Neural cell (in vitro differentiated cells): ENCODE measurements at regions not wholly inside any gene's neighbourhood (a gene's known extent, or its start where the extent isn't known, plus 50 kb on each side); places are given as distances from the start of the nearest gene placed in this dataset.

ENCODE experiments used
- EP300 ChIP-seq: fragments of 450-650 bp; conservative IDR thresholded peaks from 2 replicates; pipeline ENCODE4 v1.6.1; 2014; ENCODE audit warnings: antibody characterized with exemption, mild to moderate bottlenecking, moderate library complexity; ENCODE audit not compliant: poor library complexity, severe bottlenecking
- EZH2 ChIP-seq: fragments of 200-600, 300-800 bp; shearing (Covaris generic), sonication (generic); IDR thresholded peaks from 2 replicates; pipeline ENCODE4 v1.6.1; 2014; ENCODE audit warnings: antibody characterized with exemption, low read length, borderline replicate concordance, mild to moderate bottlenecking; ENCODE audit not compliant: insufficient read depth, poor library complexity, severe bottlenecking
- MXI1 ChIP-seq: fragments of 450-650 bp; conservative IDR thresholded peaks from 2 replicates; pipeline ENCODE4 v1.6.1; 2014; ENCODE audit warnings: antibody characterized with exemption, mild to moderate bottlenecking; ENCODE audit not compliant: poor library complexity, severe bottlenecking
- POLR2AphosphoS5 ChIP-seq: IDR thresholded peaks from 2 replicates; pipeline ENCODE4 v1.6.1; 2012
- RAD21 ChIP-seq: fragments of 450-650 bp; conservative IDR thresholded peaks from 2 replicates; pipeline ENCODE4 v1.6.1; 2014; ENCODE audit warnings: antibody characterized with exemption, mild to moderate bottlenecking, moderate library complexity
- SMC3 ChIP-seq: fragments of 450-650 bp; conservative IDR thresholded peaks from 2 replicates; pipeline ENCODE4 v1.6.1; 2014; ENCODE audit warnings: antibody characterized with exemption, mild to moderate bottlenecking, moderate library complexity; ENCODE audit not compliant: poor library complexity
- TAF1 ChIP-seq: IDR thresholded peaks from 2 replicates; pipeline ENCODE4 v1.6.1; 2012; ENCODE audit warnings: low read depth
- TF ChIP-seq, protein P1 (sequence below): fragments of 450-650 bp; IDR thresholded peaks from 2 replicates; pipeline ENCODE4 v1.5.1; 2014; ENCODE audit warnings: antibody characterized with exemption, mild to moderate bottlenecking, moderate library complexity; ENCODE audit not compliant: poor library complexity, severe bottlenecking
- TF ChIP-seq, protein P2 (sequence below): IDR thresholded peaks from 2 replicates; pipeline ENCODE4 v1.6.1; 2012; ENCODE audit warnings: borderline replicate concordance

DNA sequence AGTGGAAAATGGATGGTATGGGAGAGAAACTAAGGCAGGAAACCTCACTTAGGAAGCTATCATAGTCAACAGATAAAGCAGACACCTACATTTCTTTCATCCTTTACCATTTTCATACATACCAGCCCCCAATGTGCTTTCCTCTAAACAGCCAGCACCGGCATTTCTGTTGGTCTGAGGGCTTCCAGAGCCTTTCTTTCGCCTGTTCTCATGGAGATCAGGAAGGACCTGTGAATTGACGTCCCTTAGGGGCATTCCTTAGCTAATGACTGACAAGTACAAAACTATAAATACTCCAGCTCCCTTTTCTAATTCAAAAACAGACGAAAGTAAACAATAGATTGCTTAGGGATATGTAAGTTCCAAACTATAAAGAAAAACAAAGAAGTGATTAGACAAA lies 215.5 kb upstream of the CNKSR2 start:
- TF ChIP-seq EP300, result no peak
- TF ChIP-seq, protein P1, sequence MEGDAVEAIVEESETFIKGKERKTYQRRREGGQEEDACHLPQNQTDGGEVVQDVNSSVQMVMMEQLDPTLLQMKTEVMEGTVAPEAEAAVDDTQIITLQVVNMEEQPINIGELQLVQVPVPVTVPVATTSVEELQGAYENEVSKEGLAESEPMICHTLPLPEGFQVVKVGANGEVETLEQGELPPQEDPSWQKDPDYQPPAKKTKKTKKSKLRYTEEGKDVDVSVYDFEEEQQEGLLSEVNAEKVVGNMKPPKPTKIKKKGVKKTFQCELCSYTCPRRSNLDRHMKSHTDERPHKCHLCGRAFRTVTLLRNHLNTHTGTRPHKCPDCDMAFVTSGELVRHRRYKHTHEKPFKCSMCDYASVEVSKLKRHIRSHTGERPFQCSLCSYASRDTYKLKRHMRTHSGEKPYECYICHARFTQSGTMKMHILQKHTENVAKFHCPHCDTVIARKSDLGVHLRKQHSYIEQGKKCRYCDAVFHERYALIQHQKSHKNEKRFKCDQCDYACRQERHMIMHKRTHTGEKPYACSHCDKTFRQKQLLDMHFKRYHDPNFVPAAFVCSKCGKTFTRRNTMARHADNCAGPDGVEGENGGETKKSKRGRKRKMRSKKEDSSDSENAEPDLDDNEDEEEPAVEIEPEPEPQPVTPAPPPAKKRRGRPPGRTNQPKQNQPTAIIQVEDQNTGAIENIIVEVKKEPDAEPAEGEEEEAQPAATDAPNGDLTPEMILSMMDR, result no peak
- no peak for TF ChIP-seq MXI1
- no peak for TF ChIP-seq EZH2
- no peak for TF ChIP-seq SMC3
- no peak for TF ChIP-seq RAD21
- TF ChIP-seq TAF1, result no peak
- TF ChIP-seq POLR2AphosphoS5, result no peak
- TF ChIP-seq, protein P2, sequence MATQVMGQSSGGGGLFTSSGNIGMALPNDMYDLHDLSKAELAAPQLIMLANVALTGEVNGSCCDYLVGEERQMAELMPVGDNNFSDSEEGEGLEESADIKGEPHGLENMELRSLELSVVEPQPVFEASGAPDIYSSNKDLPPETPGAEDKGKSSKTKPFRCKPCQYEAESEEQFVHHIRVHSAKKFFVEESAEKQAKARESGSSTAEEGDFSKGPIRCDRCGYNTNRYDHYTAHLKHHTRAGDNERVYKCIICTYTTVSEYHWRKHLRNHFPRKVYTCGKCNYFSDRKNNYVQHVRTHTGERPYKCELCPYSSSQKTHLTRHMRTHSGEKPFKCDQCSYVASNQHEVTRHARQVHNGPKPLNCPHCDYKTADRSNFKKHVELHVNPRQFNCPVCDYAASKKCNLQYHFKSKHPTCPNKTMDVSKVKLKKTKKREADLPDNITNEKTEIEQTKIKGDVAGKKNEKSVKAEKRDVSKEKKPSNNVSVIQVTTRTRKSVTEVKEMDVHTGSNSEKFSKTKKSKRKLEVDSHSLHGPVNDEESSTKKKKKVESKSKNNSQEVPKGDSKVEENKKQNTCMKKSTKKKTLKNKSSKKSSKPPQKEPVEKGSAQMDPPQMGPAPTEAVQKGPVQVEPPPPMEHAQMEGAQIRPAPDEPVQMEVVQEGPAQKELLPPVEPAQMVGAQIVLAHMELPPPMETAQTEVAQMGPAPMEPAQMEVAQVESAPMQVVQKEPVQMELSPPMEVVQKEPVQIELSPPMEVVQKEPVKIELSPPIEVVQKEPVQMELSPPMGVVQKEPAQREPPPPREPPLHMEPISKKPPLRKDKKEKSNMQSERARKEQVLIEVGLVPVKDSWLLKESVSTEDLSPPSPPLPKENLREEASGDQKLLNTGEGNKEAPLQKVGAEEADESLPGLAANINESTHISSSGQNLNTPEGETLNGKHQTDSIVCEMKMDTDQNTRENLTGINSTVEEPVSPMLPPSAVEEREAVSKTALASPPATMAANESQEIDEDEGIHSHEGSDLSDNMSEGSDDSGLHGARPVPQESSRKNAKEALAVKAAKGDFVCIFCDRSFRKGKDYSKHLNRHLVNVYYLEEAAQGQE, result no peak
